Renal cortical epithelial cell (primary cell): ENCODE measurements at regions not wholly inside any gene's neighbourhood (a gene's known extent, or its start where the extent isn't known, plus 50 kb on each side); places are given as distances from the start of the nearest gene placed in this dataset.
"Not testable (repeated sequence)": the region's sequence is repeated elsewhere in the genome, so short reads cannot be mapped to it uniquely, and the experiment has no call there.

ENCODE experiments used
- DNase-seq: peaks from one replicate; pipeline ENCODE4 v3.0.0-alpha.2; 2011; ENCODE audit warnings: low read depth

DNA sequence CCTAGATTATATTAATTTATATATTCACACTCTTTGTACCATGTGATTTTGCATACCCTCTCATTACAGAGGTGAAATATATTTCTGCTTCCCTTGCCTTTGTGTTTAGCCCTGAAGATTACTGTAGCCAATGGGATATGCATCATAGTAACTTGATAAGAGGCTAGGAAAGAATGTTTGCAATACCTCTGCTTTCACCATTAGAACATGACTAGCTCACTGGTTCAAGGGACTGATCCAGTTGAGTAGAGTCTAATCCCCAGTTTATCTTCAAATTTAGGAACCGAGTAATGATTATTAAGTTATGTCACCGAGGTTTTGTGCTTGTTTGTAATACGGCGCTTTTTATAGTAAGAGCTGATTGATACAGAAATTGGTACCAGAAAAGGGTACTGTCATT is 552.6 kb upstream of the GJE1 start:
- DNase-seq: no peak

GRCh38 chr6:141576751-141577150 is 556.0 kb upstream of the GJE1 start:
- DNase-seq: no peak

DNA sequence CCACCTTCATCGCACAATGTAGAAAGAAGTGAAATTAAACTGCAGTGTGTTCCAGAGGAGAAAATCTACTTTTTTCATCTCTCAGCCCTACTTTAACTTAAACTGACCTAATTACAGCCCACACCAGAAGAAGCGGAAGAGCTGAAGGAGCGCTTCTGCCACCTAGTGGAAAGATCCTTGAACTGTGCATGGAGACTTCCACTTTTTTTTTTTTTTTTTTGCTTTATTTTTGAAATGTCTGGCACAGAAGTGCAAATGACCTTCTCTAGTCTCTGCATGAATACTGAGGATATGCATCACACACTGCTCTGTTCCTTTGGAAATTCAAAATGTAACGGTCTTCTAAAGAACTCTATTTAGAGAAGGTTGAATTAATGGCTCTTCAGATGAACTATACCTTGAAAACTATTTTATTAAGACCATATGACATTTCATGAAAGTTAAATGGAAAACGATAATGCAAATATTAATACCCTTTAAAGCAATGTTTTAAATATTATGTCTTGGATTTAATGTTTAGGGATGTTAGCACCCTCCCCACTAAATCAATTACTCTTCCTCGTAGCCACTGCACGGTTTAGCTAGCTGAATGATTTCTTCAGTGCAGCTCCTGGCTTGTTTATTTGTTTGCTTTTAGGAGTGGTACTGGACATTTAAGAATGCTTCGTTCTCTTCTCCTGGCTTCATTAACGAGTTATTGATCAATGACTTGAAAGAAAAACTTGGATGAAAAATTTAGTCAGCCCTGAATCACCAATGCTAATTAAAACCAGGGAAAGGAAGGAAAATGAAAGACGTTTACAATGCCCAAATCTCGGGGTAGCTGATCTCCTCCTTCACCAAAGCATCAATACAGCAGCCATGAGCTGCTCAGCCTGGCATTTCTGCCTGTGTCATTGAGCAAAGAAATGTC is 569.6 kb upstream of the GJE1 start:
- peak; percentile 88 for DNase-seq

DNA sequence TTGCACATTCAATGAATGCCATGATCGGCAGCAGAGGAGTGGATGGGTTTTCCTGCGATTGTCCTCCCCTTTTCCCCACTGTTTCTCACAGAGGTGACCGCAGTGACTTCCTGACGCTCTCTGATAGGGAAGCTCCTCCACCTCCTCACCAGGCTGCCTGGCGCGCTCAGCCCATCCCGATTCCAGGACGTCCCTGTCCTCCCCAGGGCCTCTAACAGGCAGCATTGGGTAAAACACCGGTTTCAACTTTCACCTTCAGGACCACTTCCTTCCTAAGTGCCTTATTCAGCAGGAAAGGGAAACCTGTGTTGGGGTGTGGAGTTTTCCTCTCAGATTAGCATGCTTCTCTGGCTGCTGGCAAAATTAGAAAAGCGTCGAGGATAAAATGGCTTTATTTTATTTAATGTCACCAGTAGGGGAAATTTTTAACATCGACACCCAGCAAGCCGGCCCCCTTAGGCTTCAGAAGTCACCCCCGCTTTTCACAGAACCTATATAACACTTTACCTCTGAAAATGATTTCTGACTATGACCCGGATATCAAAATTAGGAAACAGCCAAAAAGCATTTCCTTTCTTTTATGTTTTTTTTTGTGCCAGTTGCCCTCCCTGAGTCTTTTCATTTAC is 570.4 kb upstream of the GJE1 start:
- DNase-seq: peak; percentile 27

DNA sequence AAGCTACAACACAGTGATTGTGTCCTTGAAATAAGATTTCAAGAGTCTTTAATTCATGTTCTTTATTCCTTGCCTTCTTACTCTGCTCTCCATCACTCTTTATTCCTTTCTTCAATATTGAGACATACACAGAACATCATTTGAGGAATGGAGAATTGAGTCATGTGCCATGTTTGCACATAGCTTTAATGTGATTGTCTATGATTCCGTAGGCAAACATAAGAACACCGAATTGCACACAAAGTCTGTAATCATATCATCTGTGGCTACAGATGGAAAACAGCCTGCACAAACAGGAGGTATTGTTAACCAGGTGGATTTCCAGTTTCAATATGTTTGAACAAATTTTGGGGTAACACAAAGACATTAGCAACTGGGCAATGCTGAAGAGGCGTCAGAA is 571.6 kb upstream of the GJE1 start:
- no peak for DNase-seq

- DNase-seq: peak; percentile 100
Measured at GRCh38 chr6:141552463-141552862, 580.3 kb upstream of the GJE1 start.

DNA sequence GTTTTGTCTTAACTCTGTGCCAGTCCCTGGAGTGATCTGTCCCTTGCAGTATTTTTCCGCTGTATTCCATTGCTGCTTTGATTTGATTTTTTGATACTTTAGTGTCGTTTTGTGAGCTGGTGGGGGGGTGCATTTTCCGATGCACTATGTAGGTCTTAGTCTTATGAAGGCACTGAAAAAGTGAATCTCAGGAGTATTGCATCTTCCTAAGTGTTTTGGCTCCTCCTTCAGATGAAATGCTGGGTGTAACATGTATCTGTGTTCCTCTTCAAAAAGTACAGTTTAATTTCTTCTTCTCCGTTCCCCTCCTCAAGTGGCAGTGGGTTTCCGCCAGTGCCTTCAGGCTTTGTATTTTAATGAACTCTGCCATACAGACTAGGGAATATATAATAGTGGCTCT is 580.7 kb upstream of the GJE1 start:
- no peak for DNase-seq

DNA sequence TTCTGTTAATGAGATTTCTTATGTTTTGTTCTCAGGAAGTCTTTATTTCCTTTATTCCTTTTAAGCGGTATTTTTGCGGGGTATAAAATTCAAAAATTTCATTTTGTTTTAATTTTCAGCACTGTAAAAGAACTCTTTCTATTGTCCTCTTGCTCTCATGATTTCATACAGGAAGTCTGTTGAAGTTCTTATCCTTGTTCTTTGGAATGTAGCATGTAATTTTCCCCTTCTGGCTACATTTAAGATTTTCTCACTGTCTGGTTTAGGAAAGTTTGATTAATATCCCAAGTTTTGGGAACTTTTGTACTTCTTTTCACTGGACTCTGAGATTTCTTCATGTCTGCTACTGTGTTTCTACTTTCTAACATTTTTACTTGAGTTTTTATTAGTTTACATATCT is 581.4 kb upstream of the GJE1 start:
- peak; percentile 35 for DNase-seq

DNA sequence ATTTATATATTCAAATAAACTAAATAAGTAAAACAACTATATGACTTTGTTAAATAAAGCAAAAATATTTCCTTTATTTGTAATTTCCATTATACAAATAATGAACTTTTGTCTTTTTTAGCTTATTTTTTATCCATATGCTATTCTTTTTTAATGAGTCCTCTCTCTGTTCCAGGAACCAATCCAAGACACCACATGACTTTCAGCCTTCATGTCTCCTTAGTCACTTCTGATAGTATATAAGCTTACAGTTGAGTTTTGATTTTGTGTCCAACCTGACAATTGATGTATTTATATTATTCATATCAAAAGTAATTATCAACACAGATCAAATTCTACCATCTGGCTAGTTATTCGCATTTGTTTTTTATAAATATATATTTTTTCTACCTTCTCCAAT is 582.3 kb upstream of the GJE1 start:
- DNase-seq: no peak

GRCh38 chr6:141548966-141549365 is 583.8 kb upstream of the GJE1 start:
- DNase-seq: peak; percentile 72

GRCh38 chr6:141541581-141542324 is 591.0 kb upstream of the GJE1 start:
- no peak for DNase-seq

- peak; percentile 52 for DNase-seq
Measured at GRCh38 chr6:141540207-141540606, 592.5 kb upstream of the GJE1 start.

GRCh38 chr6:141539617-141540016 is 593.1 kb upstream of the GJE1 start:
- peak; percentile 44 for DNase-seq

- no peak for DNase-seq
Measured at GRCh38 chr6:141532211-141532610, 600.5 kb upstream of the GJE1 start.

GRCh38 chr6:141531040-141531439 is 601.7 kb upstream of the GJE1 start:
- DNase-seq: no peak

- DNase-seq: no peak
Measured at GRCh38 chr6:141528596-141528995, 604.1 kb upstream of the GJE1 start.

DNA sequence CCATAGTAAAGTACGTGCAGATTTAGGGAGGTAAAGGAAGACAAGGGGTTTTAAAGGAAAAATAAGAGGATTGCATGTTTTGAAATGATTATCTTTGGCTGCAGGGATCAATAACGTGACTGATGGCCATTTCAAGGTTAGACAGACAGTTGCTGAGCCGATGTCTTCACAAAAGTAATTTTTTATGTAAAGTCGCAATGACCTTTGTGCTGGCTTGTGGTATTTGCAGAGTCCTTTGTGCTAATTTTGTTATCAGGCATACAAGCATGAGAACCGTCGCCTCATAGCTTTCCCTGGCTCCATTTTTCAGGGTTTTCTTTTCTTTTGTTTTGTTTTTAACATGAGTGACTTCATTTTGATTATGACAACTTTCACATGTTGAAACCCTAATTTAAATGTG is 605.7 kb upstream of the GJE1 start:
- no peak for DNase-seq

GRCh38 chr6:141521440-141521839 is 611.3 kb upstream of the GJE1 start:
- peak; percentile 26 for DNase-seq

- peak; percentile 17 for DNase-seq
Measured at GRCh38 chr6:141513830-141514229, 618.9 kb upstream of the GJE1 start.

- no peak for DNase-seq
Measured at GRCh38 chr6:141510803-141511202, 621.9 kb upstream of the GJE1 start.

DNA sequence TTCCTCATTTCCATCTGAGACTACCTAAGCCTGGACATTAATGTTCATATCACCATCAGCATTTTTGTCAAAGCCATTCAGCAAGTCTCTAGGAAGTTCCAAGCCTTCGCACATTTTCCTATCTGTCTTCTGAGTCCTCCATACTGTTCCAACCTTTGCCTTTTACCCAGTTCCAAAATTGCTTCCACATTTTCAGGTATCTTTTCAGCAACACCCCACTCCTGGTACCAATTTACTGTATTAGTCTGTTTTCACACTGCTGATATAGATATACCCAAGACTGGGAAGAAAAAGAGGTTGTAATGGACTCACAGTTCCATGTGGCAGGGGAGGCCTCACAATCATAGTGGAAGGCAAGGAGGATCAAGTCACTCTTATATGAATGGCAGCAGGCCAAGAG is 626.7 kb upstream of the GJE1 start:
- DNase-seq: not testable (repeated sequence)

- not testable (repeated sequence) for DNase-seq
Measured at GRCh38 chr6:141504318-141504717, 628.4 kb upstream of the GJE1 start.

DNA sequence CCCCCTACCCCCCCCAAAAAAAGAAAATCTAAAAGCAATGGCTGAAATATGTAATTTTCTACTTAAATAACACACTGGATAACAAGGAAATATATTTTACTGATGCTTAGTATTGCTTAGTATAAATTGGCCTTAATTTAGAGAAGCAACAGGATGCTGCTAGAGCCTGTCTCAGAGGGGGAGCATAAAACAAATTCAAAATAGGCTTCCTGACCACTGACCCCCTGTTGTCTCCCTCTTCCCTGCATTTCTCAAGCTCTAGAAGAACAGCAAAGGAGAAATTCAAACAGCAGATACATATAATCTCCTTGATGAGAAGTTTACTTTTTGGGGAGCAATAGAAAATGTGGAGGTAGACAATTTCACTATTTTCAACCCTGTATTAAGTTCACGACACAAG is 631.1 kb upstream of the GJE1 start:
- no peak for DNase-seq
